Pancreas (tissue), 10 donors: ENCODE measurements at regions not wholly inside any gene's neighbourhood (a gene's known extent, or its start where the extent isn't known, plus 50 kb on each side); places are given as distances from the start of the nearest gene placed in this dataset.

Source experiments
- ATAC-seq, 4 donors: fragments of 200-7000 bp; cut with Tn5 transposase; one replicate each; pipeline versions ENCODE4 v1.8.0 to v1.9.1; 2020; ENCODE audit warnings: mild to moderate bottlenecking in 4 of 4, moderate library complexity in 4 of 4
- DNase-seq, 6 donors: peaks; one replicate each; pipeline ENCODE4 v3.0.0-alpha.2; 2020
- FAIRE-seq: peaks from 2 replicates; lab custom pipeline; 2012; peaks lifted over from hg19 to GRCh38; lab: Jason Lieb, UNC
- H3K27ac ChIP-seq, 4 donors: fragments of 200-600 bp; sonication (generic); 1 replicate in 3 of 4; 2 replicates in 1 of 4; pipeline versions ENCODE4 v1.5.0 to v1.8.0; 2020
- H3K27me3 ChIP-seq, 4 donors: fragments of 200-600 bp; one replicate each; pipeline ENCODE4 v1.8.0; 2021
- H3K36me3 ChIP-seq, 3 donors: fragments of 200-600 bp; sonication (generic) in 1 of 3; one replicate each; pipeline versions ENCODE4 v1.5.0 to v1.8.0; 2020 to 2021
- H3K4me1 ChIP-seq, 3 donors: fragments of 200-600 bp; one replicate each; pipeline ENCODE4 v1.8.0; 2021
- H3K4me3 ChIP-seq, 4 donors: fragments of 200-600 bp; sonication (generic) in 2 of 4; one replicate each; pipeline versions ENCODE4 v1.5.0 to v1.8.0; 2020 to 2021
- H3K9me3 ChIP-seq, 4 donors: fragments of 200-600 bp; one replicate each; pipeline ENCODE4 v1.8.0; 2021
- CTCF ChIP-seq, 4 donors: fragments of 200-600 bp; sonication (generic) in 3 of 4; IDR thresholded peaks; one replicate each; pipeline versions ENCODE4 v1.5.0 to v1.8.0; 2021; ENCODE audit warnings: antibody characterized with exemption in 4 of 4
- WGBS, 2 donors: extraction: QIAGEN DNeasy Blood & Tissue Kit; methylation state at CpG; one replicate each; pipeline ENCODE4 v1.1.7; 2013; 5-methylcytosine and 5-hydroxymethylcytosine counted together
- intact Hi-C, 3 donors: fragments of 100-400 bp; cut with DNase I; formaldehyde crosslinking; loops; one replicate each; pipeline versions ENCODE4 v1.11.1 to v1.14.2; 2022
- donor health status: healthy with polysubstance abuse.
- donor health status: DM: no; HTN: no; CAD: no; lungs with moderate emphysema.
- donor health status: DM: no; HTN: no; CAD: no.
- donor health status: control.
- donor health status: control.
- donor health status: Bipolar disorder and iron deficiency.
- donor health status: DM: yes; HTN: yes; CAD: no.
- donor health status: DM: no; HTN: no; CAD: no.
- donor health status: DM: no; HTN: no; CAD: no.
- donor health status: DM: yes; HTN: yes; CAD: no.

- FAIRE-seq (no peak), DNase-seq (peak in 1 of 6 donors; percentile 20)
- intact Hi-C loops: no loop called here
Observed at GRCh38 chr6:113185299-113185698, 671.8 kb upstream of the MARCKS start.

DNA sequence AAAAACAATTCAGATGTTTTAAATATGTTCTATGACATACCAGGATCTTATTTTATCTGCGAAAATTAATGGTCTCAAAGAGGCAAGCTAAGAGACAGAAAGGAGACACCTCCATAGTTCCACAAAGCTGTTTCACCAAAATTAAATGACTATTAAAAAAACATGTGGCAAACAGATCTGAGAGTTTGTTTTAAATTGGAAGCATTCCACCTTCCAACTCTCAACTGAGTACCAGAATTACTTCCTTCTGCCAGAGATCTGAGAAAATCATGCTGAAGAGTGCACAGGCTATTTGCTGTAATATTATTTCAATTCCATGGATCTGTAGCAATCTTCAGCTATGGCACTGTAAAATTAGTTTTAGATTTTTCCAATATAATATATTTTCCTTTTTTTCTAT is 669.5 kb upstream of the MARCKS start:
- WGBS, 2 donors: 91 to 94% methylated on average over 1 of the region's 1 CpG
- no peaks in the 10 kb centered on the region for H3K9me3 ChIP-seq
- no peak for ATAC-seq
- no peak overlapping the region for H3K4me3 ChIP-seq
- no peak for TF ChIP-seq CTCF (IDR thresholded peaks at IDR 0.05)
- no peaks in the 10 kb centered on the region for H3K27me3 ChIP-seq
- H3K36me3 ChIP-seq: no peaks in the 10 kb centered on the region
- H3K27ac ChIP-seq: no peak overlapping the region
- peaks cover 0 to 3% (median 3%) of the 10 kb centered on the region in 3 donors for H3K4me1 ChIP-seq
- intact Hi-C loops: no loop called here
- FAIRE-seq: no peak
- no peak for DNase-seq

More at GRCh38 chr6:113185299-113185698, 671.8 kb upstream of the MARCKS start:
- H3K4me3 ChIP-seq: no peak overlapping the region
- peak in 3 of 4 donors; percentile 60 to 73 (median 60) for ATAC-seq
- no peaks in the 10 kb centered on the region for H3K27me3 ChIP-seq
- no peaks in the 10 kb centered on the region for H3K9me3 ChIP-seq
- H3K4me1 ChIP-seq: peaks cover 0 to 3% (median 3%) of the 10 kb centered on the region in 3 donors
- TF ChIP-seq CTCF (IDR thresholded peaks at IDR 0.05): no peak
- H3K36me3 ChIP-seq: no peaks in the 10 kb centered on the region
- H3K27ac ChIP-seq: no peak overlapping the region

DNA sequence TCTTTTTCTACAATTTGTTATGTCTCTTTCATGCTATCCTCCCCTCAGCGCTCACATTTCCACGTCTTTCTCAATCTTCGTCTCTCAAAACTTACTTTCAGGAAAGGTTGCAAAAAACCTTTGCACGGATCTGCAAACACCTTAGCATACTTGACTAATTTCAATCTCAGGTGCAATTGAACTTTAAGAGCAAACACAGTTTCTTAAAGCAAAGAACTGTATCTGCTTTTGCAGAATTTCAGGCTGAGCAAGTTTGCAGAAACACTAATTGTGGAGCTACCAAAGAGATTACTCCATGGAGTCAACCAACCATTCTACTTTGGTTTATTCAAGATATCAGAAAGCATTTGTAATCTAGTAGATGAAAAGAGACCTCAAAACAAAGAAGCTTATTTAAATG is 668.2 kb upstream of the MARCKS start:
- Histone ChIP-seq H3K4me1 (peaks cover 0 to 3% (median 3%) of the 10 kb centered on the region in 3 donors), H3K27me3 (no peaks in the 10 kb centered on the region), H3K27ac (no peak overlapping the region), H3K4me3 (no peak overlapping the region), H3K36me3 (no peaks in the 10 kb centered on the region), H3K9me3 (no peaks in the 10 kb centered on the region)
- no peak for ATAC-seq
- intact Hi-C loops: no loop called here
- no peak for FAIRE-seq
- DNase-seq: no peak
- WGBS, 2 donors: 82% methylated on average over 4 of the region's 4 CpGs
- no peak for TF ChIP-seq CTCF (IDR thresholded peaks at IDR 0.05)

DNA sequence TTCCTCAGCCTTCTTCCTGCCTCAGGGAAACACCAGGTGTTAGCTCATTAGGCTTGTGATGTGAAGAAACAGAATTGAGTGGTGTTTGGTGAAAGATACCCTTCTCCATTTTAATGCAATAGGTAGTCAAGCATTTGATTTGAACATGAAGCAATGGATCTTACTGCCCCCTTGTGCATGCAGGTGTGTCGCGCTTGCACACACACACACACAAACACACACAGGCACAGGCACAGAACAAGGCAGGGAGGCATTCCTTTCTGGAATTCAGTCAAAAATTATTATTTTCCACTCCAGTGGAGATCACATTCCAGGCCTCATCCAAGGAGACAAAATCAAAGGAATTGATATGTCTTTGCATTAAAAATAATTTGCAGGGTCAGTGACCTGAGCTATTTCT is 667.0 kb upstream of the MARCKS start:
- Histone ChIP-seq H3K27me3 (no peaks in the 10 kb centered on the region), H3K4me1 (peaks cover 0 to 2% (median 0%) of the 10 kb centered on the region in 3 donors), H3K4me3 (no peak overlapping the region), H3K27ac (no peak overlapping the region), H3K36me3 (no peaks in the 10 kb centered on the region), H3K9me3 (no peaks in the 10 kb centered on the region)
- 91 to 100% methylated on average over 2 of the region's 2 CpGs for WGBS, 2 donors
- TF ChIP-seq CTCF (IDR thresholded peaks at IDR 0.05): no peak
- DNase-seq (no peak), ATAC-seq (no peak), FAIRE-seq (no peak)
- intact Hi-C loops: no loop called here

DNA sequence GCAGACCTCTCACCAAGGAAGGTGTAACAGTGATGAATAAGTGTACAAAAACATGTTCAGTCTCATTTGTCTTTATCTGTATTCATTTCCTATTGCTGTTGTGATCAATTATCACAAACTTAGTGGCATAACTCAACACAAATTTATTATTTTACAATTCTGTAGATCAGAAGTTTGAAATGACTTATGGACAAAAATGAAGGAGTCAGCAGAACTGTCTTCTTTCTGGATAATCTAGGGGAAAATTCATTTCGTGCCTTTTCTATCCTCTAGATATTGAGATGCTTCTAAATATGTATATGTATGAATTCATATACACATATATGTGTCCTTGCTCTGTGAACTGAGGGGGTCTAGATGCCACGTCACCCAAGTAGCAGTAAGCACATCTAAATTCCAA is 663.1 kb upstream of the MARCKS start:
- ATAC-seq: no peak
- intact Hi-C loops: no loop called here
- 61 to 88% methylated on average over 2 of the region's 2 CpGs for WGBS, 2 donors
- H3K27me3 ChIP-seq: no peaks in the 10 kb centered on the region
- H3K27ac ChIP-seq: no peak overlapping the region
- H3K4me1 ChIP-seq: no peaks in the 10 kb centered on the region
- FAIRE-seq: no peak
- TF ChIP-seq CTCF (IDR thresholded peaks at IDR 0.05): no peak
- DNase-seq: no peak
- H3K9me3 ChIP-seq: no peaks in the 10 kb centered on the region
- no peaks in the 10 kb centered on the region for H3K36me3 ChIP-seq
- no peak overlapping the region for H3K4me3 ChIP-seq
